Neural progenitor cell (in vitro differentiated cells): ENCODE measurements at regions not wholly inside any gene's neighbourhood (a gene's known extent, or its start where the extent isn't known, plus 50 kb on each side); places are given as distances from the start of the nearest gene placed in this dataset.

Experiments used
- EZH2phosphoT487 ChIP-seq: fragments of 200-600 bp; sonication (generic); IDR thresholded peaks from 2 replicates; pipeline ENCODE4 v1.6.1; 2017; ENCODE audit warnings: antibody characterized with exemption
- TF ChIP-seq, protein P1 (sequence below): fragments of 200-600 bp; sonication (generic); IDR thresholded peaks from 2 replicates; pipeline ENCODE4 v1.5.1; 2017; ENCODE audit warnings: antibody characterized with exemption, mild to moderate bottlenecking

DNA sequence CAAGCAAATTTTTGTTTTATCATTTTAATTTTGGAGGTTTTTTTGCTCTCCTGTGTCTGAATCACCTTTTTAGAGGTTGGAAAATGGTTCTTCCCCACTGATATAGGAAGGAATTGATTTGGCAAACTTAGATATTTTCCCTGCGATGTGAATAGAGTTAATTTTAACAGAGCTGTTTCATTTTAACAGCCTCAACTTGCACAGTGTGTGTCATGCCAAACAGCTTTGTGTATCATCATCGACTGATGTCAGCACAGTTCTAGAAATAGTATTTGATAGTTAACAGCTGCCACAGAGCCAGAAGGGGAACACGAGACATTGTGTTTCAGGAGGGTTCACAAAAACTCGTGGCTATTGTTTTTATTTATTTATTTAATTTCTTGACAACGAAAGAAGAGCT lies 243.1 kb upstream of the FOXN3 start:
- TF ChIP-seq, protein P1, sequence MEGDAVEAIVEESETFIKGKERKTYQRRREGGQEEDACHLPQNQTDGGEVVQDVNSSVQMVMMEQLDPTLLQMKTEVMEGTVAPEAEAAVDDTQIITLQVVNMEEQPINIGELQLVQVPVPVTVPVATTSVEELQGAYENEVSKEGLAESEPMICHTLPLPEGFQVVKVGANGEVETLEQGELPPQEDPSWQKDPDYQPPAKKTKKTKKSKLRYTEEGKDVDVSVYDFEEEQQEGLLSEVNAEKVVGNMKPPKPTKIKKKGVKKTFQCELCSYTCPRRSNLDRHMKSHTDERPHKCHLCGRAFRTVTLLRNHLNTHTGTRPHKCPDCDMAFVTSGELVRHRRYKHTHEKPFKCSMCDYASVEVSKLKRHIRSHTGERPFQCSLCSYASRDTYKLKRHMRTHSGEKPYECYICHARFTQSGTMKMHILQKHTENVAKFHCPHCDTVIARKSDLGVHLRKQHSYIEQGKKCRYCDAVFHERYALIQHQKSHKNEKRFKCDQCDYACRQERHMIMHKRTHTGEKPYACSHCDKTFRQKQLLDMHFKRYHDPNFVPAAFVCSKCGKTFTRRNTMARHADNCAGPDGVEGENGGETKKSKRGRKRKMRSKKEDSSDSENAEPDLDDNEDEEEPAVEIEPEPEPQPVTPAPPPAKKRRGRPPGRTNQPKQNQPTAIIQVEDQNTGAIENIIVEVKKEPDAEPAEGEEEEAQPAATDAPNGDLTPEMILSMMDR, result no peak
- TF ChIP-seq EZH2phosphoT487, result no peak
